ENCODE measurements at regions not wholly inside any gene's neighbourhood (a gene's known extent, or its start where the extent isn't known, plus 50 kb on each side); places are given as distances from the start of the nearest gene placed in this dataset.

- no peak overlapping the region for H3K4me2 ChIP-seq (ENCODE audit: insufficient read depth, low read length)
- FAIRE-seq: no peak
- TF ChIP-seq HOMEZ (CRISPR knock-in tag; IDR thresholded peaks at IDR 0.05): no peak
- TF ChIP-seq ZNF124 (CRISPR knock-in tag; IDR thresholded peaks at IDR 0.05): no peak
- TF ChIP-seq CEBPG (CRISPR knock-in tag; IDR thresholded peaks at IDR 0.05): no peak
- no peak for TF ChIP-seq CEBPG (tag; conservative IDR thresholded peaks at IDR 0.05 in 1 of 2, IDR thresholded peaks at IDR 0.05 in 1 of 2)
- no peak for TF ChIP-seq ZFP36 (IDR thresholded peaks at IDR 0.05; ENCODE audit: low read depth, low read length, partially characterized antibody)
- no peak for TF ChIP-seq MTA2 (IDR thresholded peaks at IDR 0.05; ENCODE audit: low read depth)
- no peak for TF ChIP-seq TRIM25 (IDR thresholded peaks at IDR 0.05; ENCODE audit: borderline replicate concordance)
- no peak for TF ChIP-seq TCF3 (CRISPR knock-in tag; IDR thresholded peaks at IDR 0.05)
- TF ChIP-seq SNAPC5 (CRISPR knock-in tag; IDR thresholded peaks at IDR 0.05): no peak
- TF ChIP-seq RBM22 (IDR thresholded peaks at IDR 0.05; ENCODE audit: low read depth, low read length, poor library complexity, severe bottlenecking): no peak
- no peak for TF ChIP-seq ZNF174 (CRISPR knock-in tag; IDR thresholded peaks at IDR 0.05)
- no peak for TF ChIP-seq PYGO2 (tag; IDR thresholded peaks at IDR 0.05)
- no peak for TF ChIP-seq EWSR1 (IDR thresholded peaks at IDR 0.05; ENCODE audit: borderline replicate concordance, low read depth, partially characterized antibody)
- TF ChIP-seq CC2D1A (IDR thresholded peaks at IDR 0.05): no peak
- TF ChIP-seq ELF2 (CRISPR knock-in tag; IDR thresholded peaks at IDR 0.05): no peak
- no peak for TF ChIP-seq YBX1 (IDR thresholded peaks at IDR 0.05)
- no peak for TF ChIP-seq CEBPZ (IDR thresholded peaks at IDR 0.05; ENCODE audit: borderline replicate concordance, low read depth, low read length)
- TF ChIP-seq TGIF2 (CRISPR knock-in tag; IDR thresholded peaks at IDR 0.05): no peak
Measured at GRCh38 chrX:5180135-5180741, 1048.4 kb downstream of the NLGN4X start.

More at GRCh38 chrX:5180135-5180741, 1048.4 kb downstream of the NLGN4X start:
- in situ Hi-C loops (cut with MboI) (no loop called here), intact Hi-C loops (cut with micrococcal nuclease) (no loop called here)
- H3K36me3 ChIP-seq (ENCODE audit: control insufficient read depth, insufficient read depth, low read length): no peaks in the 10 kb centered on the region
- ATAC-seq (no peak), DNase-seq (ENCODE audit: extremely low read depth in 1 of 4, low spot score in 3 of 4) (no peak)
- no peaks in the 10 kb centered on the region for H3K4me1 ChIP-seq (replicated peaks in 1 of 2; ENCODE audit: control insufficient read depth in 2 of 2, insufficient read depth in 2 of 2, low read length in 2 of 2)
- no peaks in the 10 kb centered on the region for H3K9me1 ChIP-seq (ENCODE audit: control insufficient read depth, insufficient read depth, low read length)
- POLR2A ChIA-PET: no interaction called here
- 0% methylated on average over 11 of the region's 12 CpGs for WGBS (ENCODE audit: insufficient coverage, low coverage, missing lambda C conversion rate)
- no peaks in the 10 kb centered on the region for H3K9me3 ChIP-seq (replicated peaks; ENCODE audit: control insufficient read depth, insufficient read depth, low read depth, low read length)
- no peaks in the 10 kb centered on the region for H3K79me2 ChIP-seq (ENCODE audit: control insufficient read depth, insufficient read depth, low read length)
- no peak overlapping the region for H3K9ac ChIP-seq (ENCODE audit: insufficient read depth in 1 of 2, low read depth in 2 of 2, low read length in 2 of 2)
- H4K20me1 ChIP-seq (replicated peaks; ENCODE audit: control insufficient read depth, insufficient read depth, low read length): no peaks in the 10 kb centered on the region
- H3K27ac ChIP-seq (ENCODE audit: extremely low read depth, low read depth, low read length): no peak overlapping the region
- CTCF ChIA-PET (ENCODE audit: low intra/inter-chr PET ratio): no interaction called here
- H3K4me3 ChIP-seq: no peak overlapping the region
- no peaks in the 10 kb centered on the region for H3K27me3 ChIP-seq (ENCODE audit: control insufficient read depth in 2 of 2, insufficient read depth in 2 of 2, low read length in 2 of 2)
- no TSS peak for BruUV-seq (replicated peaks)
- no peak overlapping the region for H2AFZ ChIP-seq (ENCODE audit: low read depth, low read length)
